Keratinocyte (primary cell): ENCODE measurements at regions not wholly inside any gene's neighbourhood (a gene's known extent, or its start where the extent isn't known, plus 50 kb on each side); places are given as distances from the start of the nearest gene placed in this dataset.

Experiments
- DNase-seq: peaks from one replicate; pipeline ENCODE4 v3.0.0-alpha.2; 2011; ENCODE audit warnings: low read depth, missing footprints, low spot score
- FAIRE-seq: peaks from 2 replicates; lab custom pipeline; 2011; peaks lifted over from hg19 to GRCh38; lab: Jason Lieb, UNC
- H2AFZ ChIP-seq: 2 replicates; pipeline ENCODE4 v1.6.0; 2012; ENCODE audit warnings: low read length, control low read depth, inconsistent platforms; ENCODE audit not compliant: control insufficient read depth
- H3K27ac ChIP-seq: 2 replicates; pipeline ENCODE4 v1.5.1; 2011; ENCODE audit warnings: low read length; ENCODE audit not compliant: control insufficient read depth, insufficient read depth
- H3K27me3 ChIP-seq: 3 replicates; pipeline ENCODE4 v1.6.0; 2011; ENCODE audit warnings: low read length; ENCODE audit not compliant: control insufficient read depth, insufficient read depth; ENCODE audit errors: extremely low read depth
- H3K36me3 ChIP-seq, 2 experiments: 2 replicates in 1 of 2; 3 replicates in 1 of 2; pipeline ENCODE4 v1.5.1; 2011; ENCODE audit warnings: low read length in 2 of 2, mild to moderate bottlenecking in 1 of 2; ENCODE audit not compliant: control insufficient read depth in 2 of 2, insufficient read depth in 2 of 2; ENCODE audit errors: extremely low read depth in 1 of 2
- H3K4me1 ChIP-seq: 3 replicates; pipeline ENCODE4 v1.5.1; 2011; ENCODE audit warnings: low read length; ENCODE audit not compliant: control insufficient read depth, insufficient read depth; ENCODE audit errors: extremely low read depth
- H3K4me2 ChIP-seq: 3 replicates; pipeline ENCODE4 v1.6.0; 2011; ENCODE audit warnings: low read depth, low read length; ENCODE audit not compliant: control insufficient read depth, insufficient read depth; ENCODE audit errors: extremely low read depth
- H3K4me3 ChIP-seq, 3 experiments: fragments of 200-600 bp in 1 of 3; sonication (generic) in 1 of 3; 2 replicates in 2 of 3; 3 replicates in 1 of 3; pipeline ENCODE4 v1.5.1; 2011 to 2016; ENCODE audit warnings: low read length in 3 of 3, mild to moderate bottlenecking in 3 of 3, control low read depth in 2 of 3, inconsistent platforms in 1 of 3, low read depth in 1 of 3, mixed read lengths in 1 of 3, mixed run types in 1 of 3, moderate library complexity in 1 of 3; ENCODE audit not compliant: control insufficient read depth in 2 of 3, insufficient read depth in 2 of 3; ENCODE audit errors: extremely low read depth in 1 of 3
- H3K79me2 ChIP-seq: 2 replicates; pipeline ENCODE4 v1.6.0; 2012; ENCODE audit warnings: low read length; ENCODE audit not compliant: control insufficient read depth, insufficient read depth
- H3K9ac ChIP-seq: 3 replicates; pipeline ENCODE4 v1.6.0; 2011; ENCODE audit warnings: low read length; ENCODE audit not compliant: control insufficient read depth, insufficient read depth; ENCODE audit errors: extremely low read depth
- H3K9me1 ChIP-seq: 3 replicates; pipeline ENCODE4 v1.6.0; 2011; ENCODE audit warnings: low read length; ENCODE audit not compliant: control insufficient read depth, insufficient read depth; ENCODE audit errors: extremely low read depth
- H3K9me3 ChIP-seq: 2 replicates; pipeline ENCODE4 v1.5.1; 2012; ENCODE audit warnings: low read depth, low read length; ENCODE audit not compliant: control insufficient read depth
- H4K20me1 ChIP-seq: 3 replicates; pipeline ENCODE4 v1.6.0; 2011; ENCODE audit warnings: low read length; ENCODE audit not compliant: control insufficient read depth, insufficient read depth; ENCODE audit errors: extremely low read depth
- EZH2 ChIP-seq: IDR thresholded peaks from one replicate; pipeline ENCODE4 v1.6.1; 2012; ENCODE audit warnings: inconsistent platforms, mild to moderate bottlenecking, low read length, moderate library complexity
- dilution Hi-C: fragments of 300-500 bp; cut with MboI; formaldehyde crosslinking; loops from one replicate; pipeline ENCODE4 v1.7.0; 2020; ENCODE audit warnings: low sequenced_read_pairs; ENCODE audit not compliant: extremely low pct_ligation_motif_present
- TF ChIP-seq, protein P1 (sequence below), 3 experiments: IDR thresholded peaks in 1 of 3; conservative IDR thresholded peaks in 1 of 3; optimal IDR thresholded peaks in 1 of 3; 2 replicates in 2 of 3; 3 replicates in 1 of 3; pipeline versions ENCODE3 to v1.5.1; 2011; ENCODE audit warnings: low read length in 3 of 3, mild to moderate bottlenecking in 3 of 3, moderate library complexity in 2 of 3, control low read depth in 1 of 3, inconsistent platforms in 1 of 3; ENCODE audit not compliant: insufficient read depth in 2 of 3; ENCODE audit errors: extremely low read depth in 1 of 3

DNA sequence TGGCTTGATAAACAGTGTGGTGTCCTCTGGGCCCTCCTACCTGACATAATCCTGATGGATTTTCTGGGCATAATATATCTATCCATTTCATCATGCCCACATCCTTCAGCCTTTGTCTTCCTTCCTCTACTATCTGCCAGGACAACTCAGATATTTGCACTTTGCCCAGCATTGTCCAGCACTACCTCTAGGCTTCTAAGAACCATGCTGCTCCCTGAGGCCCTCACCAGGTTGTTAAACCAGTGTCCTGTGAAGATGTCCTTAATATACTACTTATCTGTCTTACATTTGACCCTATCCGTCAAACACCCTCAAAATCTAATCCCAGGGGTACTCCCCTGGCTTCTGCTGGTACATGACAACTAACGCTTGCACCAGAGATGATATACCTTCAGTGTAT is 58.2 kb upstream of the MAML3 start:
- no peaks in the 10 kb centered on the region for H3K9me1 ChIP-seq
- TF ChIP-seq, protein P1, sequence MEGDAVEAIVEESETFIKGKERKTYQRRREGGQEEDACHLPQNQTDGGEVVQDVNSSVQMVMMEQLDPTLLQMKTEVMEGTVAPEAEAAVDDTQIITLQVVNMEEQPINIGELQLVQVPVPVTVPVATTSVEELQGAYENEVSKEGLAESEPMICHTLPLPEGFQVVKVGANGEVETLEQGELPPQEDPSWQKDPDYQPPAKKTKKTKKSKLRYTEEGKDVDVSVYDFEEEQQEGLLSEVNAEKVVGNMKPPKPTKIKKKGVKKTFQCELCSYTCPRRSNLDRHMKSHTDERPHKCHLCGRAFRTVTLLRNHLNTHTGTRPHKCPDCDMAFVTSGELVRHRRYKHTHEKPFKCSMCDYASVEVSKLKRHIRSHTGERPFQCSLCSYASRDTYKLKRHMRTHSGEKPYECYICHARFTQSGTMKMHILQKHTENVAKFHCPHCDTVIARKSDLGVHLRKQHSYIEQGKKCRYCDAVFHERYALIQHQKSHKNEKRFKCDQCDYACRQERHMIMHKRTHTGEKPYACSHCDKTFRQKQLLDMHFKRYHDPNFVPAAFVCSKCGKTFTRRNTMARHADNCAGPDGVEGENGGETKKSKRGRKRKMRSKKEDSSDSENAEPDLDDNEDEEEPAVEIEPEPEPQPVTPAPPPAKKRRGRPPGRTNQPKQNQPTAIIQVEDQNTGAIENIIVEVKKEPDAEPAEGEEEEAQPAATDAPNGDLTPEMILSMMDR (optimal IDR thresholded peaks at IDR 0.05 in 1 of 3, IDR thresholded peaks at IDR 0.05 in 1 of 3, conservative IDR thresholded peaks at IDR 0.05 in 1 of 3; ENCODE audit: extremely low read depth in 1 of 3, insufficient read depth in 2 of 3, low read length in 3 of 3) = no peak
- TF ChIP-seq EZH2 = no peak
- no peak overlapping the region for H3K27ac ChIP-seq
- H3K9ac ChIP-seq = no peak overlapping the region
- no peak overlapping the region for H3K4me2 ChIP-seq
- no peak overlapping the region for H3K4me3 ChIP-seq
- no peaks in the 10 kb centered on the region for H3K36me3 ChIP-seq
- no peaks in the 10 kb centered on the region for H3K4me1 ChIP-seq
- H3K9me3 ChIP-seq = no peaks in the 10 kb centered on the region
- no peaks in the 10 kb centered on the region for H3K79me2 ChIP-seq
- no peak overlapping the region for H2AFZ ChIP-seq
- H3K27me3 ChIP-seq = no peaks in the 10 kb centered on the region
- no peaks in the 10 kb centered on the region for H4K20me1 ChIP-seq
- dilution Hi-C loops = no loop called here
- FAIRE-seq = no peak
- no peak for DNase-seq

DNA sequence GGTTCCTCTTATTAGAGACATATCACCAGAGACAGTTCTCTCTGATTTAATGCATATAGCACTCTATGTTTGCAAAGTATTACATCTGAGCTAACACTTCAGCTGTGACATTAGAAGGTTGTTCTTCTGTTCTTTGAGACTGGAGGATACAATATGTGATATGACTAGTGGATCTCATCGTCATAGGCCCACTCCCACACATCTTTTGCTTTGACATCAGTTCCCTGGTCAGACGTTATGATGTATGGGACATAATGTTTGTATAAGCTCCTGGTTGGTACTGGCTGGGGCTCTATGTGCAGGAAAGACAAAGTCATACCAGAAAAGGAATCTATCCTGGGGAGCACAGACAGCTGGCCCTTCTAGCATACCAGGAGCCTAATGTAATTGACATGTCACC is 57.7 kb upstream of the MAML3 start:
- dilution Hi-C loops = no loop called here
- Histone ChIP-seq H3K9me3 (no peaks in the 10 kb centered on the region), H3K4me1 (no peaks in the 10 kb centered on the region), H4K20me1 (no peaks in the 10 kb centered on the region), H3K9ac (no peak overlapping the region), H2AFZ (no peak overlapping the region), H3K27me3 (no peaks in the 10 kb centered on the region), H3K4me3 (no peak overlapping the region), H3K79me2 (no peaks in the 10 kb centered on the region), H3K4me2 (no peak overlapping the region), H3K9me1 (no peaks in the 10 kb centered on the region), H3K27ac (no peak overlapping the region), H3K36me3 (no peaks in the 10 kb centered on the region)
- TF ChIP-seq, protein P1 (optimal IDR thresholded peaks at IDR 0.05 in 1 of 3, IDR thresholded peaks at IDR 0.05 in 1 of 3, conservative IDR thresholded peaks at IDR 0.05 in 1 of 3; ENCODE audit: extremely low read depth in 1 of 3, insufficient read depth in 2 of 3, low read length in 3 of 3) = no peak
- no peak for TF ChIP-seq EZH2
- DNase-seq = no peak
- no peak for FAIRE-seq
